Caco-2 (cell line): ENCODE measurements at regions not wholly inside any gene's neighbourhood (a gene's known extent, or its start where the extent isn't known, plus 50 kb on each side); places are given as distances from the start of the nearest gene placed in this dataset.

Experiments
- BruUV-seq: library from RNA; stranded (reverse); fragments of 400-500 nt; replicated peaks from 2 replicates; lab custom pipeline; 2021; lab: Mats Ljungman, UMichigan
- CTCF ChIA-PET: fragments of 300-600 bp; sonication (Branson Sonifier 250); formaldehyde crosslinking; loops from one replicate; lab custom pipeline; 2022; ENCODE audit warnings: antibody characterized with exemption; lab: Charles Lee
- POLR2A ChIA-PET: fragments of 300-600 bp; sonication (Branson Sonifier 250); formaldehyde crosslinking; loops from one replicate; lab custom pipeline; 2022; ENCODE audit warnings: antibody characterized with exemption; lab: Charles Lee
- DNase-seq, 2 experiments: peaks; one replicate each; pipeline versions ENCODE4 v3.0.0 to v3.0.0-alpha.2; 2020 to 2022
- H3K27me3 ChIP-seq: replicated peaks from 2 replicates; pipeline ENCODE4 v1.6.0; 2011; ENCODE audit warnings: low read length; ENCODE audit not compliant: control insufficient read depth, insufficient read depth
- H3K36me3 ChIP-seq: 2 replicates; pipeline ENCODE4 v1.5.1; 2011; ENCODE audit warnings: low read length; ENCODE audit not compliant: control insufficient read depth, insufficient read depth
- H3K4me1 ChIP-seq: fragments of 250-450 bp; sonication (Bioruptor Pico); 2 replicates; pipeline ENCODE4 v1.5.1; 2020; ENCODE audit warnings: mild to moderate bottlenecking
- H3K4me3 ChIP-seq: 2 replicates; pipeline ENCODE4 v1.5.1; 2011; ENCODE audit warnings: low read depth, mild to moderate bottlenecking, control low read depth, low read length
- H3K9me3 ChIP-seq: fragments of 250-450 bp; sonication (Bioruptor Pico); 2 replicates; pipeline ENCODE4 v1.5.1; 2020; ENCODE audit warnings: mild to moderate bottlenecking, moderate library complexity
- H3K27ac Mint-ChIP-seq: one replicate; pipeline ENCODE4 v1.8.0; 2022; ENCODE audit warnings: mixed read lengths; ENCODE audit not compliant: unreplicated experiment
- H3K27me3 Mint-ChIP-seq: one replicate; pipeline ENCODE4 v1.8.0; 2022; ENCODE audit warnings: mixed read lengths; ENCODE audit not compliant: insufficient read depth, unreplicated experiment
- H3K36me3 Mint-ChIP-seq: one replicate; pipeline ENCODE4 v1.8.0; 2022; ENCODE audit warnings: mild to moderate bottlenecking, mixed read lengths; ENCODE audit not compliant: insufficient read depth, unreplicated experiment
- H3K4me1 Mint-ChIP-seq: one replicate; pipeline ENCODE4 v1.8.0; 2022; ENCODE audit warnings: low read depth, mixed read lengths; ENCODE audit not compliant: unreplicated experiment
- H3K4me3 Mint-ChIP-seq: one replicate; pipeline ENCODE4 v1.8.0; 2022; ENCODE audit warnings: mild to moderate bottlenecking, moderate library complexity, mixed read lengths; ENCODE audit not compliant: unreplicated experiment
- H3K9me3 Mint-ChIP-seq: one replicate; pipeline ENCODE4 v1.8.0; 2022; ENCODE audit warnings: mixed read lengths; ENCODE audit not compliant: unreplicated experiment
- CTCF ChIP-seq, 2 experiments: fragments of 200-600 bp in 1 of 2; IDR thresholded peaks; 1 replicate in 1 of 2; 2 replicates in 1 of 2; pipeline versions ENCODE4 v1.5.1 to v1.8.0; 2011 to 2022; ENCODE audit warnings: antibody characterized with exemption in 1 of 2, control low read depth in 1 of 2, inconsistent platforms in 1 of 2, low read depth in 1 of 2, low read length in 1 of 2, mild to moderate bottlenecking in 1 of 2, moderate library complexity in 1 of 2; ENCODE audit not compliant: insufficient read depth in 1 of 2, severe bottlenecking in 1 of 2, unreplicated experiment in 1 of 2
- intact Hi-C: fragments of 100-400 bp; cut with micrococcal nuclease; formaldehyde crosslinking; loops from one replicate; pipeline ENCODE4 v1.10.0; 2022; ENCODE audit not compliant: unreplicated experiment

GRCh38 chr15:95826412-95827195 is 503.9 kb upstream of the NR2F2 start:
- no peaks in the 10 kb centered on the region for H3K9me3 Mint-ChIP-seq
- no peaks in the 10 kb centered on the region for H3K27me3 ChIP-seq
- intact Hi-C loops, result loop anchor here (1.0 to 2.0 kb wide), 2 partner anchors 66 to 568 kb away; no protein-coding TSS in a partner anchor
- CTCF ChIA-PET, result no interaction called here
- no TSS peak for BruUV-seq
- no peak overlapping the region for H3K27ac Mint-ChIP-seq
- DNase-seq, result peak in 1 of 2 experiments; percentile 39
- no peaks in the 10 kb centered on the region; the same call in 1 of the 2 replicates for H3K4me1 ChIP-seq
- H3K4me1 Mint-ChIP-seq, result no peaks in the 10 kb centered on the region
- H3K27me3 Mint-ChIP-seq, result no peaks in the 10 kb centered on the region
- H3K36me3 Mint-ChIP-seq, result no peaks in the 10 kb centered on the region
- H3K36me3 ChIP-seq, result no peaks in the 10 kb centered on the region
- no peak overlapping the region for H3K4me3 ChIP-seq
- H3K9me3 ChIP-seq, result no peaks in the 10 kb centered on the region
- H3K4me3 Mint-ChIP-seq, result no peak overlapping the region
- peak; percentile 38 to 45 for TF ChIP-seq CTCF (IDR thresholded peaks at IDR 0.05; ENCODE audit: insufficient read depth in 1 of 2, low read depth in 1 of 2, low read length in 1 of 2, severe bottlenecking in 1 of 2, unreplicated experiment in 1 of 2)
- POLR2A ChIA-PET, result no interaction called here

GRCh38 chr15:95829062-95829461 is 501.4 kb upstream of the NR2F2 start:
- H3K4me3 Mint-ChIP-seq, result no peak overlapping the region
- Histone ChIP-seq H3K36me3 (no peaks in the 10 kb centered on the region), H3K27me3 (no peaks in the 10 kb centered on the region), H3K4me3 (no peak overlapping the region), H3K4me1 (no peaks in the 10 kb centered on the region; the same call in 1 of the 2 replicates), H3K9me3 (no peaks in the 10 kb centered on the region; the same call in 1 of the 2 replicates)
- no peak for DNase-seq
- intact Hi-C loops, result no loop called here
- BruUV-seq, result no TSS peak
- ChIA-PET CTCF (interaction anchor here (1.2 kb wide), 1 partner anchor 498 kb away, joined by 3 read pairs; no protein-coding TSS in a partner anchor), POLR2A (no interaction called here)
- TF ChIP-seq CTCF (IDR thresholded peaks at IDR 0.05; ENCODE audit: insufficient read depth in 1 of 2, low read depth in 1 of 2, low read length in 1 of 2, severe bottlenecking in 1 of 2, unreplicated experiment in 1 of 2), result no peak
- no peaks in the 10 kb centered on the region for H3K27me3 Mint-ChIP-seq
- H3K36me3 Mint-ChIP-seq, result no peaks in the 10 kb centered on the region
- no peak overlapping the region for H3K27ac Mint-ChIP-seq
- H3K4me1 Mint-ChIP-seq, result no peaks in the 10 kb centered on the region
- H3K9me3 Mint-ChIP-seq, result no peaks in the 10 kb centered on the region

GRCh38 chr15:95830281-95830680 is 500.2 kb upstream of the NR2F2 start:
- ChIA-PET POLR2A (no interaction called here), CTCF (no interaction called here)
- H3K4me1 ChIP-seq, result no peaks in the 10 kb centered on the region; the same call in 1 of the 2 replicates
- no peaks in the 10 kb centered on the region; the same call in 1 of the 2 replicates for H3K9me3 ChIP-seq
- H3K36me3 Mint-ChIP-seq, result no peaks in the 10 kb centered on the region
- intact Hi-C loops, result no loop called here
- BruUV-seq, result no TSS peak
- no peaks in the 10 kb centered on the region for H3K9me3 Mint-ChIP-seq
- H3K27ac Mint-ChIP-seq, result no peak overlapping the region
- H3K4me1 Mint-ChIP-seq, result no peaks in the 10 kb centered on the region
- no peak overlapping the region for H3K4me3 ChIP-seq
- H3K27me3 ChIP-seq, result no peaks in the 10 kb centered on the region
- H3K36me3 ChIP-seq, result no peaks in the 10 kb centered on the region
- no peak for DNase-seq
- H3K4me3 Mint-ChIP-seq, result no peak overlapping the region
- H3K27me3 Mint-ChIP-seq, result peaks cover 2% of the 10 kb centered on the region
- TF ChIP-seq CTCF (IDR thresholded peaks at IDR 0.05; ENCODE audit: insufficient read depth in 1 of 2, low read depth in 1 of 2, low read length in 1 of 2, severe bottlenecking in 1 of 2, unreplicated experiment in 1 of 2), result no peak
